AG04450 (cell line): ENCODE measurements at regions not wholly inside any gene's neighbourhood (a gene's known extent, or its start where the extent isn't known, plus 50 kb on each side); places are given as distances from the start of the nearest gene placed in this dataset.

Experiments used
- CTCF ChIA-PET: fragments of 300-600, 350-600 bp; formaldehyde crosslinking; extraction: SDS; loops from one replicate; lab custom pipeline; 2022; ENCODE audit warnings: antibody characterized with exemption, inconsistent platforms; lab: Charles Lee
- POLR2A ChIA-PET: fragments of 350-600 bp; formaldehyde crosslinking; extraction: SDS; loops from one replicate; lab custom pipeline; 2021; ENCODE audit warnings: antibody characterized with exemption, inconsistent platforms; lab: Yijun Ruan, JAX
- DNase-seq: peaks from one replicate; pipeline ENCODE4 v3.0.0-alpha.2; 2011; ENCODE audit warnings: low read depth, low spot score
- H3K27ac ChIP-seq: one replicate; pipeline ENCODE4 v1.5.1; 2012; ENCODE audit warnings: low read depth, low read length, control low read depth
- H3K27me3 ChIP-seq: one replicate; pipeline ENCODE4 v1.6.0; 2012; ENCODE audit warnings: low read length; ENCODE audit not compliant: control insufficient read depth, insufficient read depth
- H3K4me3 ChIP-seq: 2 replicates; pipeline ENCODE4 v1.5.1; 2011; ENCODE audit warnings: mild to moderate bottlenecking, low read depth, low read length, control low read depth
- H3K9me3 ChIP-seq: 2 replicates; pipeline ENCODE4 v1.5.1; 2012; ENCODE audit warnings: low read length; ENCODE audit not compliant: control insufficient read depth, insufficient read depth
- CTCF ChIP-seq: IDR thresholded peaks from 2 replicates; pipeline ENCODE4 v1.5.1; 2011; ENCODE audit warnings: low read depth, low read length, control low read depth, inconsistent platforms

- CTCF ChIA-PET = no interaction called here
Observed at GRCh38 chr10:111785921-111786320, 397.6 kb downstream of the GPAM start.

DNA sequence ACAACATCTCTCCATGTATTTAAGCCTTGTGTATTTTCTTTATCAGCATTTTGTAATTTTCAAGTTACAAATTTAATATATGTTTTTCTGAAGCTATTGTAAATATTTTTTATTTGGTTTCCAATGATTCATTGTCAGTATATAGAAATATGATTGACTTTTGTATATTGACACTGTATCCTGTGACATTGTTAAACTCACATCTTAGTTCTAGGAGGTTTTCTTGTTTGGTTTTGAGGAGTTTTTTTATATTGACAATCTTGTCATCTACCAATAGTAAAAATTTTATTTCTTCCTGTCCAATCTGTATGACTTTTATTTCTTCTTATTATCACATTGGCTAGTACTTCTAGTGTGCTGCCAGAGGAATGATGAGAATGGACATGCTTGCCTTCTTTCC, 393.7 kb downstream of the GPAM start:
- Histone ChIP-seq H3K27me3 (no peaks in the 10 kb centered on the region), H3K4me3 (no peak overlapping the region), H3K27ac (no peak overlapping the region), H3K9me3 (no peaks in the 10 kb centered on the region; the same call in 1 of the 2 replicates)
- CTCF ChIA-PET = no interaction called here
- POLR2A ChIA-PET = no interaction called here
- TF ChIP-seq CTCF = no peak
- DNase-seq = no peak

More at GRCh38 chr10:111785921-111786320, 397.6 kb downstream of the GPAM start:
- Histone ChIP-seq H3K27me3 (no peaks in the 10 kb centered on the region), H3K27ac (no peak overlapping the region), H3K9me3 (peaks cover 4% of the 10 kb centered on the region; the same call in 1 of the 2 replicates), H3K4me3 (no peak overlapping the region)
- POLR2A ChIA-PET = no interaction called here
- no peak for DNase-seq
- TF ChIP-seq CTCF = no peak

DNA sequence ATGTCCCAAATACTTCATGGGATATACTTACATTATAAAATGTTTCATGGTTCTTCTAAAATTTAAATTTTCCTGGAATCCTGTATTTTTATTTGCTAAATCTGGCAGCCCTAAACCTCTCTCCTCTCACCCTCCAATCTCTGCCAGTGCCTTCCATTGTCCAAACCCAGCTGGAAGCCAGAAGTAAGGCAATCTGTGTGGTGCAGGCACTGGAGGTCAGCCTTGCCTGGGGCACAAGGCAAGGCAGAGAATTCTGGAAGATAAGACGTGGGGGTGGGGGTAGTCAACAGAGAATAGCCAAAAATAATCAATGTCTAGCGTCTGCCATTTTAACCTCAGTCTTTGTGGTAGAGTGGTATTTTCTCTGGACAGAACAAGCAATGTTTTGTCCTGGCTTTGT, 381.7 kb downstream of the GPAM start:
- CTCF ChIA-PET = interaction anchor here (0.7 kb wide), 1 partner anchor 11 kb away, joined by 3 read pairs; no protein-coding TSS in a partner anchor
- DNase-seq = no peak

DNA sequence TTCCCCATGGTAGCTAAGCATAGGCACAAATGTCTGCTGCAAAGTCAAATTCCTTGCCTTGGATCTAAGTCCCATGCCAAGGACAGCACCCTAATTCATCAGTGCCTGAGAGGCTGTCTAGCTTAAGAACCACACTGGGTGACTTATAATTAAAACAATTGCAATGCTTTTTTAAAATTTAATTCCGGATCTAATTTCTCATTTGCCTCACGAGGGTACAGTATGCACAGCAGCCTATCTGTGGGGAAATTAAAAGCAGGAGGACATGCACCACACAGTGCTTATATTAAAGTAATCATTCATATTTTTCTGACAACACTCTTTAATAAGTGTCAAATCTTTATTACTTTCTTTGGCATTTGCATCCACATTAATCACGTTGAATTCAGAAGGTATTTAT, 378.8 kb downstream of the GPAM start:
- no peak overlapping the region for H3K4me3 ChIP-seq
- DNase-seq = no peak
- H3K9me3 ChIP-seq = peaks cover 19% of the 10 kb centered on the region
- no peaks in the 10 kb centered on the region for H3K27me3 ChIP-seq
- no peak for TF ChIP-seq CTCF
- ChIA-PET CTCF (no interaction called here), POLR2A (no interaction called here)
- no peak overlapping the region for H3K27ac ChIP-seq

More for the DNA sequence above, 381.7 kb downstream of the GPAM start:
- Histone ChIP-seq H3K9me3 (peaks cover 9% of the 10 kb centered on the region; the same call in 1 of the 2 replicates), H3K27ac (no peak overlapping the region), H3K27me3 (no peaks in the 10 kb centered on the region), H3K4me3 (no peak overlapping the region)
- no peak for TF ChIP-seq CTCF
- POLR2A ChIA-PET = no interaction called here

DNA sequence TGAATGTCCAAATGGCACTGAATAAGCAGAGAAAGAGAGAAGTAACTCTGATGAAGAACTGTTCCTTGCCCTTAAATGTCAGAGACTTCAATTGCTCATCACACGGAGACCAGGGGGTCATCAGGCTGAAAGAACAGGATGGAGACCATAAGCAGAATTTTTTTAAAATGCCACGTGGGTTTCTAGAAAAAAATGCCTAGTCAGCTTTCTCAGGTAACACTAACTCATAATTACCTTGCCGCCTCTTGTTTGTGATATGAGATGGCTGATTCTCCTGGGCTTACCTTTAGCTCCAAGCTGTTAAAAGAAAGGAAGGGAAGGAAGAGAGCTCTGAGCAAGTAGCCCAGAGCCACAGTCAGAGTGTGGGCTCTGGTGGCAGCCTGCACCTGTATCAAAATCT, 372.0 kb downstream of the GPAM start:
- no peak for TF ChIP-seq CTCF
- CTCF ChIA-PET = no interaction called here
- DNase-seq = no peak
- H3K9me3 ChIP-seq = peaks cover 23% of the 10 kb centered on the region
- no peak overlapping the region for H3K27ac ChIP-seq
- H3K4me3 ChIP-seq = no peak overlapping the region
- H3K27me3 ChIP-seq = no peaks in the 10 kb centered on the region
- POLR2A ChIA-PET = no interaction called here
